Liver (tissue), 3 donors: ENCODE measurements at regions not wholly inside any gene's neighbourhood (a gene's known extent, or its start where the extent isn't known, plus 50 kb on each side); places are given as distances from the start of the nearest gene placed in this dataset.

Experiments used
- CTCF ChIP-seq: fragments of 150-350 bp; IDR thresholded peaks from 2 replicates; pipeline ENCODE4 v1.5.1; 2017; ENCODE audit warnings: improper control_type of control experiment, low read depth, low read length; ENCODE audit not compliant: missing input control
- FOXA1 ChIP-seq: IDR thresholded peaks from 2 replicates; pipeline ENCODE4 v1.6.1; 2016; ENCODE audit warnings: antibody characterized with exemption
- GABPA ChIP-seq, 2 donors: IDR thresholded peaks in 1 of 2; conservative IDR thresholded peaks in 1 of 2; 2 replicates each; pipeline ENCODE4 v1.6.1; 2016; ENCODE audit warnings: antibody characterized with exemption in 2 of 2, mild to moderate bottlenecking in 1 of 2, moderate library complexity in 1 of 2
- RAD21 ChIP-seq, 2 donors: IDR thresholded peaks; 2 replicates each; pipeline ENCODE4 v1.6.1; 2016; ENCODE audit warnings: antibody characterized with exemption in 2 of 2, mild to moderate bottlenecking in 2 of 2
- SP1 ChIP-seq: IDR thresholded peaks from 2 replicates; pipeline ENCODE4 v1.6.1; 2018; ENCODE audit warnings: antibody characterized with exemption, mild to moderate bottlenecking
- YY1 ChIP-seq: IDR thresholded peaks from 2 replicates; pipeline ENCODE4 v1.6.1; 2016; ENCODE audit warnings: antibody characterized with exemption, mild to moderate bottlenecking
- ZBTB33 ChIP-seq: IDR thresholded peaks from 2 replicates; pipeline ENCODE4 v1.6.1; 2016; ENCODE audit warnings: antibody characterized with exemption
- donor health status: healthy.
- donor health status: healthy.

- TF ChIP-seq CTCF (no peak), ZBTB33 (no peak), FOXA1 (no peak), SP1 (no peak), GABPA (IDR thresholded peaks at IDR 0.05 in 1 of 2, conservative IDR thresholded peaks at IDR 0.05 in 1 of 2) (no peak), RAD21 (IDR thresholded peaks at IDR 0.05) (no peak), YY1 (no peak)
These were observed 180.0 kb upstream of the ARL4C start for GRCh38 chr2:234676783-234677450.
